Osteoblast (primary cell): ENCODE measurements at regions not wholly inside any gene's neighbourhood (a gene's known extent, or its start where the extent isn't known, plus 50 kb on each side); places are given as distances from the start of the nearest gene placed in this dataset.

Experiments used
- DNase-seq: peaks from one replicate; pipeline ENCODE4 v3.0.0; 2011; ENCODE audit warnings: low spot score, mixed read lengths; ENCODE audit not compliant: insufficient read length; ENCODE audit errors: missing footprints
- H2AFZ ChIP-seq: 2 replicates; pipeline ENCODE4 v1.6.0; 2011; ENCODE audit warnings: mild to moderate bottlenecking, low read length
- H3K27ac ChIP-seq: 2 replicates; pipeline ENCODE4 v1.5.1; 2011; ENCODE audit warnings: mild to moderate bottlenecking, low read depth, low read length, moderate library complexity
- H3K27me3 ChIP-seq: 2 replicates; pipeline ENCODE4 v1.6.0; 2012; ENCODE audit warnings: mild to moderate bottlenecking, control low read depth, inconsistent platforms, low read length, moderate library complexity; ENCODE audit not compliant: insufficient read depth
- H3K36me3 ChIP-seq: 2 replicates; pipeline ENCODE4 v1.5.1; 2011; ENCODE audit warnings: mild to moderate bottlenecking, low read length, control low read depth, moderate library complexity; ENCODE audit not compliant: insufficient read depth
- H3K4me1 ChIP-seq: 2 replicates; pipeline ENCODE4 v1.5.1; 2011; ENCODE audit warnings: mild to moderate bottlenecking, low read length, control low read depth, moderate library complexity; ENCODE audit not compliant: insufficient read depth
- H3K4me2 ChIP-seq: 2 replicates; pipeline ENCODE4 v1.6.0; 2011; ENCODE audit warnings: mild to moderate bottlenecking, low read length; ENCODE audit not compliant: insufficient read depth
- H3K4me3 ChIP-seq: fragments of 200-600 bp; sonication (generic); 3 replicates; pipeline ENCODE4 v1.5.1; 2012; ENCODE audit warnings: mild to moderate bottlenecking, low read length, inconsistent platforms; ENCODE audit not compliant: insufficient read depth
- H3K79me2 ChIP-seq: 2 replicates; pipeline ENCODE4 v1.6.0; 2012; ENCODE audit warnings: mild to moderate bottlenecking, low read length, control low read depth, inconsistent platforms; ENCODE audit not compliant: insufficient read depth
- H3K9me3 ChIP-seq: 2 replicates; pipeline ENCODE4 v1.5.1; 2011; ENCODE audit warnings: low read depth, low read length, control low read depth
- H4K20me1 ChIP-seq: 2 replicates; pipeline ENCODE4 v1.6.0; 2012; ENCODE audit warnings: mild to moderate bottlenecking, low read length, control low read depth; ENCODE audit not compliant: insufficient read depth
- CTCF ChIP-seq: IDR thresholded peaks from 2 replicates; pipeline ENCODE4 v1.5.1; 2011; ENCODE audit warnings: mild to moderate bottlenecking, low read depth, low read length, moderate library complexity; ENCODE audit errors: extremely low read depth

- TF ChIP-seq CTCF, result no peak
- Histone ChIP-seq H3K4me3 (no peak overlapping the region), H2AFZ (no peak overlapping the region), H3K27ac (no peak overlapping the region), H3K79me2 (no peaks in the 10 kb centered on the region), H3K4me1 (no peaks in the 10 kb centered on the region), H3K27me3 (no peaks in the 10 kb centered on the region), H3K36me3 (no peaks in the 10 kb centered on the region), H3K9me3 (no peaks in the 10 kb centered on the region), H3K4me2 (no peak overlapping the region), H4K20me1 (no peaks in the 10 kb centered on the region)
- DNase-seq, result no peak
These were observed 528.9 kb downstream of the DTWD2 start for GRCh38 chr5:118459490-118459889.

GRCh38 chr5:118456085-118456484, 532.3 kb downstream of the DTWD2 start:
- Histone ChIP-seq H3K4me2 (no peak overlapping the region), H3K9me3 (no peaks in the 10 kb centered on the region), H3K79me2 (no peaks in the 10 kb centered on the region), H4K20me1 (no peaks in the 10 kb centered on the region), H3K27me3 (no peaks in the 10 kb centered on the region), H3K4me1 (no peaks in the 10 kb centered on the region), H3K4me3 (no peak overlapping the region), H2AFZ (no peak overlapping the region), H3K27ac (no peak overlapping the region), H3K36me3 (no peaks in the 10 kb centered on the region)
- no peak for DNase-seq
- no peak for TF ChIP-seq CTCF

- Histone ChIP-seq H3K4me2 (no peak overlapping the region), H3K9me3 (no peaks in the 10 kb centered on the region), H2AFZ (no peak overlapping the region), H3K4me1 (no peaks in the 10 kb centered on the region), H3K27ac (no peak overlapping the region), H4K20me1 (no peaks in the 10 kb centered on the region), H3K27me3 (no peaks in the 10 kb centered on the region), H3K36me3 (no peaks in the 10 kb centered on the region), H3K4me3 (no peak overlapping the region), H3K79me2 (no peaks in the 10 kb centered on the region)
- DNase-seq, result no peak
- no peak for TF ChIP-seq CTCF
These were observed 536.6 kb downstream of the DTWD2 start for GRCh38 chr5:118451697-118452247.

GRCh38 chr5:118450554-118451332, 537.6 kb downstream of the DTWD2 start:
- Histone ChIP-seq H3K27ac (no peak overlapping the region), H3K4me2 (no peak overlapping the region), H3K9me3 (no peaks in the 10 kb centered on the region), H3K27me3 (no peaks in the 10 kb centered on the region), H2AFZ (no peak overlapping the region), H3K4me1 (no peaks in the 10 kb centered on the region), H3K4me3 (no peak overlapping the region), H3K79me2 (no peaks in the 10 kb centered on the region), H4K20me1 (no peaks in the 10 kb centered on the region), H3K36me3 (no peaks in the 10 kb centered on the region)
- no peak for TF ChIP-seq CTCF
- no peak for DNase-seq
